Erythroblast (primary cell): ENCODE measurements at regions not wholly inside any gene's neighbourhood (a gene's known extent, or its start where the extent isn't known, plus 50 kb on each side); places are given as distances from the start of the nearest gene placed in this dataset.

ENCODE experiments used
- GATA1 ChIP-seq: IDR thresholded peaks from 2 replicates; pipeline ENCODE4 v1.6.1; 2011; ENCODE audit warnings: low read depth, mild to moderate bottlenecking, control low read depth, low read length, moderate library complexity
- POLR2A ChIP-seq: IDR thresholded peaks from 2 replicates; pipeline ENCODE4 v1.6.1; 2011; ENCODE audit warnings: mild to moderate bottlenecking, low read length

DNA sequence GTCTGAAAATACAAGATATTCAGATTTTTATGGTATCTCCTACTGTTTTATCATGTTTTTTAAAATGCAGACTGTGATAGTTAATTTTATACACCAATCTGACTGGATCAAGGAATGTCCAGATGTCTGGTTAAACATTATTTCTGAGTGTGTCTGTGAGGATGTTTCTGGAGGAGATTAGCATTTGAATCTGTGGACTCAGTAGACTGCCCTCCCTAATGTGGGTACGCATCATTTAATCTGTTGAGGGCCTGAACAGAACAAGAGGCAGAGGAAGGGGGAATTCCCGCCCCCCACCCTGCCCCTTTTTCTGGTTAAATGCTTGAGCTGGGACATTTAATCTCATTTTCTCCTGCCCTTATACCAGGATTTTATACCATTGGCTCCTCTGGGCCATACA is 72.1 kb downstream of the AVPR1A start:
- TF ChIP-seq POLR2A = no peak
- TF ChIP-seq GATA1 = no peak
